Right lung (tissue), 2 donors: ENCODE measurements at regions not wholly inside any gene's neighbourhood (a gene's known extent, or its start where the extent isn't known, plus 50 kb on each side); places are given as distances from the start of the nearest gene placed in this dataset.

Source experiments
- DNase-seq, 2 donors: peaks; one replicate each; pipeline ENCODE4 v3.0.0-alpha.2; 2013

DNA sequence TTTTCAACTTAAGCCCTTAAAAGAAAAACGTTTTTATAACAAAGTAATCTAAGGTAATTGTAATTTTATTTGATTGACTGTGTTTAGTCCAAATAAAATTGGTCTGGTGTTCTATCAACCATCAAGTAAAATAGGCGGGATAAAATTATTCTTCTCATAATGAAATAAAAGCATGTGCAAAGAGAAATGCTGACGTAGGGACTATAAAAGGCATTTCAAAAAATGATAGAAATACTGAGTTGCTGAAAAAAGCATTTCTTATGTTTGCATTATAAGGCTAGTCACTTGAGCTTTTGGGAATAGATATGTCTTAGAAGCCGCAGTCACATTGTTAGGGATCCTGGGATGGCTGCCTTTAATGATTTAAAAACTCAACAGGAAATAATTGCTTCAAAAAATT lies 608.0 kb upstream of the JAG1 start:
- no peak for DNase-seq

GRCh38 chr20:11287126-11287525 lies 613.3 kb upstream of the JAG1 start:
- DNase-seq: no peak

- DNase-seq: no peak
Observed at GRCh38 chr20:11296221-11296620, 621.5 kb upstream of the BTBD3 start.

DNA sequence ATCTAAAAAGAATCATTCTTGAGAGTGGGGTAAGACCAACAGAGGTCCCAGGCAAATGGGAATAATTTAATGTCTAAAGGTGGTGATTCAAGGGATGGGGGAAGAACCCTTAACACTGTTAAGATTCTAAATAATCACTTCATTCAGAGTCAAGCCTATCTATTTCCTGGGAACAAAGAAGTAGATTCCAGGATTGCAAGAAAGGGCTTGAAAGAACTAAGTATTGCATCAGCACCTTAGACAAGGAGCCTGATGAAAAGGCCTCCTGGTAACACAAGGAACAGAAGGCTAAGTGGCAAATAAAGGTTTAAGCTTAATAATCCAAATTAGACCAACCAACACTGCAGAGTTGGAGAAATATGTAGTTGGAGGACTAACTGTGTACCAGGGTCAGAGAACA lies 620.7 kb upstream of the BTBD3 start:
- DNase-seq: no peak

GRCh38 chr20:11301699-11302098 lies 616.0 kb upstream of the BTBD3 start:
- DNase-seq: no peak

DNA sequence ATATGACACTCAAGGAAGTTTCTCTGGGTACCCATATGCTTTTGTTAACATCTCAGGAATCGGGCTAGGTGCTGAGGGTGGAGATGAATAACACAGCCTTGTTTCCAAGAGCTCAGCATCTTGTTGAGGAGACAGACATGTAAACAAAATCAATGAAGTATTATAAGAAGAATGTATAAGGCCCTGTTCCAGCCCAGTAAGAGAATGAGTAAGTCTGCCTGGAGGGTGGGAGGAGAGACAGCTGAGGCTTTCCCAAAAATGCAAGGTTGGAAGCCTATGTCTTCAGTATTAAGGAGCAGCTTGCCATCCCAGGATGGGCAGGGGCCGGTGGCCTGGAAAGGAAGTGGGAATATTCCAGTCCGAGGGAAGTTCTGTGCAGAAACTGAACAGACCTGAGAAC lies 615.3 kb upstream of the BTBD3 start:
- DNase-seq: no peak

DNA sequence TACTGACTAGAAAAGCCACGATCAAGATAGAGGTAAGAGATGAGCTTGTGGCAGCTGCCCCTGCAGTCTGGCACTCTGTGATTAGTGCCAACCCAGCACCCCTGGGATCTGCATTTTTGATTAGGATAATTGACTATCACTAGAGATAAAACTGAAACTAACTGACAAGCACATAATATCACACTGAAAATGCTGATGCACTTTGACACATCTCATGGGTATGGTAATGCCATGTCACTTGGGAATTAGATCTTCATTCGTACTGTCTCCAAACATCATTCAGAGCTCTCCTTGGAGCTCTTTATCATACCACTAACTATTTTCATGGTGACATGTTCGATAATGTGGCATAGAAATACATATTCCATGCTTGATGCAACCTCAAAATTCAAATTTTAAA lies 612.9 kb upstream of the BTBD3 start:
- DNase-seq: no peak

- DNase-seq: no peak
Observed at GRCh38 chr20:11305406-11305805, 612.3 kb upstream of the BTBD3 start.

DNA sequence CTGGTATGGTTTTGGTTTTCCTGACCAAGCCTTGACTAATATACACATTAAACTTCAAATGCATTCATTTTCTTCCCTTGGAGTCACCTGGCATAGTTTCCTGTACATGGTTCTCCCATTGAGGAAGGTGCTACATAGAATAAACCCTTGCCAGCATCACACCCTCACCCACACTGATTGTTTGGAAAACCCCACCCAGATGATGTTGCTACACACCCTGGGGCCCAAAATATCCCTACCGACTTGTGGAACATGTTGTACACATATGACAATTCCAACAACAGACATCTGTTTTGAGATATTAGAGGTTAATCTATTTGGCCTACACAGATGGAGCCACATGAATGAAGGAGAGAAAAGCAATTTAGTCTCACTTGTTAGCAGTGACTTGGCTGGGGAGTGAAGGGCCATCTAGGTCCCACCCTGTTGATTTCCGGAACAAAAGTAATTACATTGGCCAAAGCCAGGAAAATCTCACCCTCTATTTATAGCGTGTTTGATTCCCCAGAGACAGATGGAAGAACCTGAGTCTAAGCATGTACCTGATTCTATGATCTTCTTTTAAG lies 606.0 kb upstream of the BTBD3 start:
- no peak for DNase-seq

DNA sequence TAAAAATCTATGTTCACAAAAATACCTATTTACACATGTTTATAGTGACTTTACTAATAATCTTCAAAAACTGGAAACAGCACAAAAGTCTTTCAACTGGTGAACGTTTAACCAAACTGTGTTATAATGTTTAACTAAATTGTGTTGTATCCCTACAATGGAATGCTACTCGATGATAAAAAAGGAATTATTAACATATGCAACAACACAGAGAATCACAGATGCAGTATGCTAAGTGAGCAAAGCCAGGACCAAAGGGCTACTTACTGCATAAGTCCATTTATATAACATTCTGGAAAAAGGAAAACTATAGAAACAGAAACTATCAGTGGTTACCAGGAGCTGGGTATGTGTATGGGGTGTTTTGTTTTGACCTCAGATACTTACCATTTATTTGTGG lies 602.2 kb upstream of the BTBD3 start:
- no peak for DNase-seq

GRCh38 chr20:11316244-11316643 lies 601.4 kb upstream of the BTBD3 start:
- no peak for DNase-seq

GRCh38 chr20:11320033-11320432 lies 597.7 kb upstream of the BTBD3 start:
- DNase-seq: no peak

- no peak for DNase-seq
Observed at GRCh38 chr20:11323816-11324215, 593.9 kb upstream of the BTBD3 start.

DNA sequence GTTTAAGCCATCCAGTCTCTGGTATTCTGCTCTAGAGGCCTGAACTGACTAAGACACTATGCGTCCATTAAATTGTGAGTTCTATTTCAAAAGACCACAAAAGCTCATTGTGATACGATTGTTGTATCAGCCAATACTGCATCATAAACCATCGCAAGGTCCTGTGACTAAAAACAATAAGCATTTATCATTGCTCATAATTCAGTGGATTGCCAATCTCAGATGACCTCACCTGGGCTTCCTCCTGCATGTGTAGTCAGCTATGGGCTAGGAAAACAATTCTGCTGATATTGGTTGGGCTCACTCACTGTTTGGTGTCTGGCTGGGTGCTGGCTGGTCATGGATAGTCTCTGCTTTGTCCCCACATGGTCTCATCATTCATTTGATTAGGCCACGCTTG lies 592.7 kb upstream of the BTBD3 start:
- no peak for DNase-seq

DNA sequence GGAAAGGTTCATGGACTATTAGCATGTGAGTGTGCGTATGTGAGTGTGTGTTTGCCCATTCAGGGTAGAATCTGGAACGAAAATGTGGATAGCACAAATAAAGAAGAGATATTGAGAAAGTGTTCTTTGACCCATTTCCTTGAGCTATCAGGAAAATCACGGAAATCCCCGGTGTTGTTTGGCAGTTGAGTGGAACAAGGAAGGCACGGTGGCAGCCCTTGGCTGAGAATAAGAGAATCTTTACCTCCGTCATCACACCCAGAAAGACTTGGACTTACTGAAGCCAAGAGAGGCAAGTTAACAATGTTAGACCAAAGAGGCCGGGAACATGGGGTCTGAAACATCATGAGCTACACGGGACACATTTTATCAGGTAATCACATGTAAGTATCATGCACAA lies 588.9 kb upstream of the BTBD3 start:
- DNase-seq: no peak

DNA sequence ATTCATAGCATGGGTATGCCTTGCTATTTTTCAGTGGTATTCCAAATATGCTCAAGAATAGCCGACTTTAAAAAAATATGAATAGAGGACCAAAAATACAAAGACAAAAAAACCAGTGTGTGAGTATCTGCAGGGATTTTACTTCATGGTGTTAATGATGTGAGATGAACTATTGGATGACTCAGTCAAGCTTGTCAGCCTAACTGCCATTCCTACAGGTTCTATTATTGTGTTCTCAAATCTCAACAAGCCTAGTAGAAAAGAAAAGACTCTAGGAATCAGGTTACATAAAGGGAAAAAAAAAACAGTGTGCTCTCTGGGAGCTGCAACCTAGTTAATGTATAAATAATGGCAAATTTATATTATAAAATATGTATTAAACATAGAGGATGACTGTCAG lies 588.4 kb upstream of the BTBD3 start:
- no peak for DNase-seq

DNA sequence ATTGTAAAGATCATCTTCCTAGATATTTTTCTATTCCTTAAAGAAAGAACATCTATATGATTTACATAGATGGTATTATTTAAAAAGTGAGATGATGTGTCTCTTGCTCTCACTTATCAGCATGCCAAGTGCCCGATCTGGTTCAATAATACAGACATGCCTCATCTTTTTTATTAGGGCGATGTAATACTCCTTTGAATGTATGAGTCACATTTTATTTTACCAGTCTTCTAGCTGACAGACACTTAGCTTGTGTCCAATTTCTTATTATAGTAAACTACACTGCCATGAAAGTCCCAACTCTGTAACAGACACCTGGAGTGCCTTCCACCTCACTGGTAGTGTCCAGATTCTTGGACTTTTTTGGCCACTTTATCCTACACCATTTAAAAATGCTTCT lies 586.6 kb upstream of the BTBD3 start:
- no peak for DNase-seq

GRCh38 chr20:11332381-11332780 lies 585.3 kb upstream of the BTBD3 start:
- DNase-seq: no peak

- no peak for DNase-seq
Observed at GRCh38 chr20:11333634-11334033, 584.1 kb upstream of the BTBD3 start.

GRCh38 chr20:11337361-11338130 lies 580.1 kb upstream of the BTBD3 start:
- DNase-seq: no peak

GRCh38 chr20:11338496-11339306 lies 579.0 kb upstream of the BTBD3 start:
- DNase-seq: no peak

DNA sequence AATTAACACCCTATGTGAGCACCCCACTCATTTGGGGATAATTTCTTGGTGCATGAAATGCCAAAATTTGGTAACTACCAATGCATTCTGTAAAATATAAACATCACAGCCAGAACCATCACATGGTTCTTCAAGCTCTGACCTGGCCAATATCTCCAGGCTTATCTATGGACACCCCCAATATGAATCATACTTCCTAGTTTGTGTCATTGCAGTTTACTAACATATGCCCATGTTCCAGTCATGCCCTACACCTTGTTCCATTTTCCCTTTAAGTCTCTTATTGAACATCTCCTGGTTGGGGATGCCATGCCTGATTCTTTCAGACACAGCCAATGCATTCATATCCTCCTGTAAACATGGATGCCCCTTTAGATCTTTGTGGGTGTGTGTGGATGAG lies 572.8 kb upstream of the BTBD3 start:
- DNase-seq: no peak

- DNase-seq: no peak
Observed at GRCh38 chr20:11347738-11348137, 570.0 kb upstream of the BTBD3 start.
